Dermis microvascular lymphatic vessel endothelial cell (primary cell): ENCODE measurements at regions not wholly inside any gene's neighbourhood (a gene's known extent, or its start where the extent isn't known, plus 50 kb on each side); places are given as distances from the start of the nearest gene placed in this dataset.
"Not testable (repeated sequence)": the region's sequence is repeated elsewhere in the genome, so short reads cannot be mapped to it uniquely, and the experiment has no call there.

Source experiments
- DNase-seq, 2 donors: peaks; one replicate each; pipeline versions ENCODE4 v3.0.0 to v3.0.0-alpha.2; 2010; ENCODE audit warnings: low read depth in 2 of 2

DNA sequence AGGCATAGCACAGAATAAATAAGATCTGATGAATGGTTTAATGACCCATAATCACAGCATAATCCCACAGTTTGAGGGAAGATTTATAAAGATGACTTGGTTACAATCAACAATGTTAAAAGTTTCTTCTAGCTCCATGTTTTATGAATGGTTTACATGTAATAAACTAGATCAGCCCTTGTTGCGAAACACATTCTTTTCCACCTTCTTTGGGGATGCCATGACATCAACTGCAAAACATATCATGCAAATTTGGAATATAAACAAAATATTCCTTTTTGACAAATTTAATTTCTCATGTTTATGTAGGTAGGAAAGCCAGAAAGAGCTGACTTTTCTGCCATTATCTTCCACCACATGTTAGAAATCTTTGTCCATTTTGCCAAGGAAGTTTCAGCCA lies 979.5 kb downstream of the MAT2B start:
- no peak for DNase-seq

DNA sequence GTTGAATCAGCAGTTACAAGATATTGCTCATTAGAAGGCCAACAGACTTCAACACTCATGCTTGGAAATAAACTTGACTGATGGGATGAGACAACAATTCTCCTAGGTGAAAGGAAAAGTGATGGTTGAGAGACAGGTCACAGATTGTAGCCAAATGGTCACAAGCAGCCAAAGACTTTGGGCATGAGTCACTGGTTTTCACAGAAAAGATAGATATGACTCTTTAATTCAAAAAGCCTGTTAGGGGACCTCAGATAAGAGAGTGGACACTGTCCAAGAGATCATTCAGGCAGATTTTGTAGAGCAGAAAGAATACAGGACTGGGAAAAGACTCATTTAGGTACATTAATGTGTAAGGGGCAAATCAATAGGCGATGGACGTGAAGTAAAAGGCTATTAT lies 982.5 kb downstream of the MAT2B start:
- DNase-seq = no peak

DNA sequence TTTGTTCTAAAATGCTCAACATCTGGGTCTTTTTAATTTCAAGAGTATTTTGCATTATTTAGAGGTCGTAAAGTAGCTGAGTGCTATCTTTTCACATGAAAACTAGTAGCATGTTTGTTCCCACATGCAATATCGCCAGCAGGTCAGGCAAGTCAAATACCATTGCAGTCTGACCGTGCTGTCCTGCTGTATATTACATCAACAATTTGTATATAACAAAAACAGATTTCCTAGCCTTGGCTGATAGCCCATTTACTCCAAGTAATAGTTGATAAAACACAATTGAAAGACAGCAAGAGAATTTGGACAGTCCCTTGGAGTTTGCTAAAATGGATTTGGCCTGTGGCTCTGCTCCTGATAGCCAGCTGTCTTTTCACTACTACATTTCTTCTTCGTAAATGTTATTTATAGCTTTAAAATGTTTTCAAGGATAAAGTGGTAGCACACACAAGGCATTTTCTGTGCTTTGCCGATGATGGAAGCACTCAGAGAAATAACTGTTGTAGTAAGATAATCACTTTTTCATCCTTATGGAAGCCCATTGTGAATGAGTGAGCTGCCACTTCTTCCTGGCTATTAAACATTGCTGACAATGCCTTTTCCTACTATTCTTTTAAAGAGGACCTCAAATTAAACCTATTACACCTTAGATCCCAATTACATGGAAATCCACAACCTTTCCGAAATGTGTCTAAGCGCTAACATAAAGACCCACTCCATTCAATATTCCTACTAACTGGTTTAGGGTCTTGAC lies 992.1 kb downstream of the MAT2B start:
- DNase-seq = no peak

DNA sequence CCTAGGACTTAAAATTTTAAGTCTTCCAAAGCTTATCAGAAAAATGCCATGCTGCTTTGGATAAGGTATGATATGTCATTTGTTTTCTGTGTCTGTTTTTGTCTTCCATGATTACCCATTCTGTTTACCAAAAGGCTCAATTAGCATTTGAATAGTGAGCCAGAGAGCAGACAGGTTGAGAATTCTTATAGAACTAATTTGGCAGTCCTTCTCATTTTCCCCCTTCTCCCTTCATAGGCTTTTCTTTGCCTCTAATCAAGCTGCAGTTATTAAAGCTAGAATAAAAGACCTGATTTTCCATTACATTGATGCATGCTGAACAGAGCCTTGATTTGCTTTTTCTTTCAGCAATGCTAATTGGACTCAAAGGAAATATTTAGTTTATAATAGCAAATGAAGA lies 993.0 kb downstream of the MAT2B start:
- no peak for DNase-seq

DNA sequence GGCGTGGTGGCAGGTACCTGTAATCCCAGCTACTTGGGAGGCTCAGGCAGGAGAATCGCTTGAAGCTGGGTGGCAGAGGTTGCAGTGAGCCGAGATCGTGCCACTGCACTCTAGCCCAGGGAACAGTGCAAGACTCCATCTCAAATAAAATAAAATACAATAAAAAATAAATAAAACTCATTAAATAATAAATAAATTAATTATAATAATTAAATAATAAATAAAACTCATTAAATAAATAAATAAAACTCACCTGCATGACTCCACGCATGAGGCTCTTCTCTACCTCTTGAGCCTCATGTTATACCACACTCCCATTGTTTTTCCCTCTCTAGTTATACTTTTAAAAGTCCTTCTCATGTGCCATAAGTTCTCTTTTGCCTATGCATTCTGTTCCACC lies 995.4 kb downstream of the MAT2B start:
- no peak for DNase-seq

DNA sequence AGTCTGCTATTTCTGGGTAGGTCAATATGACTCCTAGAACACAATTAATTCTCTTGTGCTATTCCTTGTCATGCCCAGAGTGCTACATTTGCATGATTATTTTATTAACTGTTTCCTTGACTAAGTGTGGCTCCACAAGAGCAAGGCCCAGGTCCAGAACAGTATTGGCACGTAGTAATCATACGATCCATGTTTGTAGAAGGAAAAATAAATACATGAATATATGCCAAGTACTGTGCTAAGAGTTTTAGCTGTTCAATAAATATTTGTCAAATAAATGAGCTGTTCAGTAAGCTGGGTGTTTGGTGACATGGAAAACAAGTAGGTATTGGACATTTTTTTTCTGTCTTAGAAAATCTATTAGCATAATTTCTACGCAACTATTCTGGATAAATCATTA lies 995.9 kb downstream of the MAT2B start:
- DNase-seq = no peak

DNA sequence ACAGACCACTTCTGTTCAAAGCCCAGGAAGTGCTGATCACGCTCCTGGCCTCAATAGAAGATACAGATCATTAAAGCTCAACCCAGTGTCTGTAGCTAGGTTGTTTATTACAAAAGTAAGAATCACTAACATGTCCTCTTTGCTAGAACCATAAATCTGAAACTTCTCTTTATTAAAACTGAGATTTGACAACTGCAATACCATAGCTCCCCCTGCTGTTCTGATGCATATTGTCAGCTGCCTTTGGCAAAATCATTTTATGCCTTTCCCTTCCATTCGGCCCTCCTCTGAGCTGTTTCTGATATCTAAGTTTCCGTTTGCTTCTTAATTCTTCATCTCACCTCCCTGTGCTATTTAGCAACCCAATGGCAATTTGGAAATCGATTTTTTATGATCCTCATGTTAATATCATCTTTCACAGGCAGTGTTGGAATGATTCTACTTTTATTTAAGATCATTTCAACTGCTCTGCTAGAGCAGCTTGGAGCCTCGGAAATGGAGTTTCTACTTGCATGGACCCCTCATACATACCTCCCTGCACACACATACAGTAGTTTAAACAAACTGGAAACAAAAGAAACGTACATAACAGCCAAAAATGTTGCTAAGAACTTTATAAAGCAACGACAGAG lies 998.8 kb downstream of the MAT2B start:
- DNase-seq = peak; percentile 56 to 64

DNA sequence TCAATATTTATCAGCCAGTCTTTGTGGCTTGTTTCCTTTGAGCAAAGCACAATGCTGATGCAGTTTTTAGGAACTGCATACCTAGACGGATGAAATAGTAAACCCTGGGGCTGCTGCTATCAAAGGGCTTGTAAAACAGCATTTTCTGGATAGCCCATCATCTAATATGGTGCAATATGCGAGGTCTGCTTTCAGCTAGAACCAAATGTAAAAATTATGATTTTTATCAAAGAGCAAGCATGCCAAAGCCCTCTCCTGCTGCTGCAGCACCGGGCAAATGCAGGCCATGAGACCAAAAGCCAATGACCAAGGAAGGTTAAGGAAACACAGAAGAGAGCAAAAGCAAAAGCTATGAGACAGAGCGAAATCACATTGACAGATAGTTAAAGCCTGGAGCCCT lies 1000.4 kb downstream of the MAT2B start:
- no peak for DNase-seq

DNA sequence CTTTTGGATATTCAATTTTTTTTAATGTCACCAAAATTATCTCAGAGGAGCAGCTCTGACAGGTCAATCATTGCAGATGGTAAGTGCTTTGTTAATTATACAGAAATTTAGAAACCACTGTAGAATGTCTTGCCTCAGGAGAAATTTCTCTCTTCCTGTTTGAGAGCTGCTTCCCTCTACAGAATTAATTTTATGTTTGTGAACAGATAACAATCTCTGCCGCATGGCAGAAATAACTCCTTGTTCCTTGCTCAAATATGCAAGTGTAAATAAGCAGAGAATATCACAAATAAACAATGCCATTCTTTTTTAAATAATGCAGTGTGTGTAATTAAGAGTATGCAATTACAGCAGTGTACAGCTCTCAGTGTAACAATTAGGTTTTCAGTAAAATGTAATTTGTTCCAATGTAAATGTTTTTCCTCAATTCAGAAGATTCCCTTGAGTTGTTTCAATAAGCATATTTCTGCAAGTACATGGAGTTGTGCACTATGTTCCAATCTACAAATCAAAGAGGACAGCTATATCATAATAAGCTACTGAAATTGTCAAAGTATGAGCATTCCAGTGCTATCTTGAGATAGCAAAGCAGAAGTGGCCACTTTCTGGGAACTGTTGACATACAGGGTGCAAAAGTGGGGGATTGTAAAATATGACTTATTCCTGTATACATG lies 1012.8 kb downstream of the MAT2B start:
- DNase-seq = no peak

DNA sequence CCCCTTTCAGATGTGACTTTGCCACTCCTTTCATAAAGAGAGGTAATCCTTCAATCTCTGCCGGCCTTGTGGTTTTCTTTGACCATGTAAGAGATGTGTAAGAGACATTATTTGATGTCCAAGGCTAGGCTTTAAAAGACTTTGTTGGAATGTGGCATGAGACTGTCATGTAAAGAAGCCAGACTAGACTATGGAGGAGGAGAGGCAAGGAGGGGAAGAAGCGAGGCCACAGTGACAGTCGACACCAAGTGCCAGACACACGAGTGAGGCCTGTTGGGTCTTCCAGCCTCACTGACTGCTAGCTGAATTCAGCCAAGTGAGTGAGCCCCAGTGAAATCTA lies 1013.3 kb downstream of the MAT2B start:
- DNase-seq = no peak

DNA sequence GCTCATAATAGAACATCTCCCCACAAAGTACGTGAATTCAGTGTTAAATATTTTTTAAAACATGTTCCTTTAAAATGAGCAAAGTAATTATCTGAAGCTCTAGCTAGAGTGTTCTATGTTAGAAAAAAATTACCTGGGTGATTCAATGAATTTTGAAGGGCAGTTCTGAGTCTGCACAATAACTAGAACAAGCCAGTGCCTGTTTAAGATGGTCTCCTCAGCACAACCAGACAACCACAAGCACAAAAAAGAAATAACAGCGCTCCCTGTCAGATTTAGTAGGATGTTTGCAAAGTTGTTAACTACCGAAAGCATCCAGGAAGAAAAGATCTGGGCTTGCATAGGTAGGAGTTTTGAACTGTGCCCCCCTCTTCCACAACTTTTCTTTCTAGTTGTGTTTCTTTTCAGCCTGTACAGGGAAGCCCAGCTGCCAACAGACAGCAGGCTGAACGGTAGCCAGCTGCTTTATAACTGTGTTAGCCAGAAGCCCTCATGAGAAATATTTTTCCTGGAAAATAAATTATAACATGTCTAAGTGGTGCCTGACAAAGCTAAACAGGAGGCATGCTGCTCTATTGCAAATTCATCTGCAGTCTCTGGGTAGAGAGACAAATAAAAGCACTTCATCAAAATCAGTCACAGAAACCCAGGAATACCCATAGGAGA lies 1026.9 kb downstream of the MAT2B start:
- DNase-seq = no peak

DNA sequence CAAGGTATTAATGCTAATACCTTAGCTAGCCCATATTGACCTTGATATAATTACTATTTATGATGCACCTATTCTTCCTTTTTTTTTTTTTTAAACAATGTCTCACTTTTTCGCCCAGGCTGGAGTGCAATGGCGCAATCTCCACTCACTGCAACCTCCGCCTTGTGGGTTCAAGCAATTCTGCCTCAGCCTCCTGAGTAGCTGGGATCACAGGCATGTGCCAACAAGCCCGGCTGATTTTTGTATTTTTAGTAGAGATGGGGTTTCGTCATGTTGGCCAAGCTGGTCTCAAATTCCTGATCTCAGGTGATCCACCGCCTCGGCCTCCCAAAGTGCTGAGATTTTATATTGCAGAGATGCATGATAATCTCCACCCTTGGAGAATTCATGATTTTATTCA lies 1028.0 kb downstream of the MAT2B start:
- DNase-seq = not testable (repeated sequence)

DNA sequence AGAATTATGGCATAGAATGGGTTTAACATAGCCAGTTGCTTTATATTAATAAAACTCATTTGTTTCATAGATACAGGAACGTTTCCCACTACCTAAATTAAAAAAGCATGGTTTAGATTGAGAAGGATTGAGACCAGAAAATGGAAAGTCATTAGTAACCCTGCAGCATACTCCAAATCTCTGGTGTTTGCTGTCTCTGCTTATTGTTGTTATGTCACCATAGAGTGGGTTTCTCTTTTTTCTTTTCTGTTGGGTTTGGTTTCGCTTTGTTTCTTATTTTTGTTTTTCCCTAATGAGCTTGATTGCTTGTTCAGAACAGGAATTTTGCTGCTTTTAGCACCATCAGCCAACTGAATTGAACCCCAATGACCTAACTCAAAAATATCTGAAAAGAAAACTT lies 1034.8 kb downstream of the MAT2B start:
- no peak for DNase-seq

DNA sequence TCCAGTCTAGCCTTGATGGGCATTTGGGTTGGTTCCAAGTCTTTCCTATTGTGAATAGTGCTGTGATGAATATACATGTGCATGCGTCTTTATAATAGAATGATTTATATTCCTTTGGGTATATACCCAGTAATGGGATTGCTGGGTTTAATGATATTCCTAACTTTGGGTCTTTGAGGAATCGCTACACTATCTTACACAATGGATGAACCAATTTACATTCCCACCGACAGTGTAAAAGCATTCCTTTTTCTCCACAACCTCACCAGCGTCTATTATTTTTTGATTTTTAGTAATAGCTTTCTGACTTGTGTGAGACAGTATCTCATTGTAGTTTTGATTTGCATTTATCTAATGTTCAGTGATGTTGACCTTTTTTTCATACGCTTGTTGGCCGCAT lies 1040.1 kb downstream of the MAT2B start:
- no peak for DNase-seq

DNA sequence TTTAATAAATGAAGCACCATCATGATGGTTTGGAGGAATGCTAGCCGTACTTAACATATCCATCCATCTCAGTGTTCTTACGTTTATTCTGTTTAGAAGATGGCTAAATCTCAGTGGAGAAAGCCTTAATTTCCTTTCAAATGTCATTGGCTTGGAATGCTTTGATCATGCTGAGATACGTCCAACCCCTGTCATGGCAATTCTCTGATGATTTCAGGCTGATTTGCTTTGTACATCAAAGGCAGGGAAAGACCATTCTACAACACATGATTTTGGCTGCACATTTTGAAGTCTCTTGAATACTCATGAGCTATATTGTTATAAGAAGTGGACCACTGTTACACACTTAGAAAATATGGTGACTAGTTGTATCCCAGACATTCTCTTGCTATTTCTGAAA lies 1048.4 kb downstream of the MAT2B start:
- DNase-seq = no peak

DNA sequence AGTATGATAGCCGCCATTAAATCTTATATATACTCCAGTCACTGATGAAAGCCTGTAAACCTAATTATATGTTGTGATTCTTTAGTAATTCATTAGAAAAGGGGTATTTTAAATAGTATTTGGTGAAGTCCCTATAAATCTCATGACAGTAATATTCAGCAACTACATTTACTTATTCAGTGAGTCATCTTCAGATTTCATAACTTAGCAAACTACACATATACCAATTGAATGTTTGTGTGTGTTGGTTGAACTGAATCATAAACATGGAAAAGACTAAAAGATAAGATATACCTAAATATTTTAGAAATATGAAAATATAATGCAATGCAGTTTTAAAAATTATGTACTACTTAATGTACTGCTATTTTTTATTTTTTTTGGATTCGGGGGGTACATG lies 1050.4 kb downstream of the MAT2B start:
- no peak for DNase-seq

DNA sequence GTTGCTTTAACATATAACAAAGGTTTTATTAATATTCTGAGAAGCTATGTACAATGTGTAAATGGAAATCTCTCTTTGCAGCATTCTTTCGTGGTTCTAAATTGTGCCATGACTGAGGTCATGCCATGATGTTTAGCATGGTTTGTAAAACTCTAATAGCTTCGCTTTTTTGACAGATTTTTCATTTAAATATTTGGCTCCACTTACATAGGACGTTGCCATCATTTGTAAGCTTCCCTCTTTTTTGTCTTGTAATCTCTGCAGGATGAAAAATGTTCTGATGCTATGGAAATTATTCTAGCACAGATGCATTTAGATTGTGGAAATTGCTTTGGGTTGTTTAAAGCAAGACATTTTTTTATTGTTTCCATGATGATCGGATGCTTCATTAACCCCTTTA lies 1054.8 kb downstream of the MAT2B start:
- no peak for DNase-seq

DNA sequence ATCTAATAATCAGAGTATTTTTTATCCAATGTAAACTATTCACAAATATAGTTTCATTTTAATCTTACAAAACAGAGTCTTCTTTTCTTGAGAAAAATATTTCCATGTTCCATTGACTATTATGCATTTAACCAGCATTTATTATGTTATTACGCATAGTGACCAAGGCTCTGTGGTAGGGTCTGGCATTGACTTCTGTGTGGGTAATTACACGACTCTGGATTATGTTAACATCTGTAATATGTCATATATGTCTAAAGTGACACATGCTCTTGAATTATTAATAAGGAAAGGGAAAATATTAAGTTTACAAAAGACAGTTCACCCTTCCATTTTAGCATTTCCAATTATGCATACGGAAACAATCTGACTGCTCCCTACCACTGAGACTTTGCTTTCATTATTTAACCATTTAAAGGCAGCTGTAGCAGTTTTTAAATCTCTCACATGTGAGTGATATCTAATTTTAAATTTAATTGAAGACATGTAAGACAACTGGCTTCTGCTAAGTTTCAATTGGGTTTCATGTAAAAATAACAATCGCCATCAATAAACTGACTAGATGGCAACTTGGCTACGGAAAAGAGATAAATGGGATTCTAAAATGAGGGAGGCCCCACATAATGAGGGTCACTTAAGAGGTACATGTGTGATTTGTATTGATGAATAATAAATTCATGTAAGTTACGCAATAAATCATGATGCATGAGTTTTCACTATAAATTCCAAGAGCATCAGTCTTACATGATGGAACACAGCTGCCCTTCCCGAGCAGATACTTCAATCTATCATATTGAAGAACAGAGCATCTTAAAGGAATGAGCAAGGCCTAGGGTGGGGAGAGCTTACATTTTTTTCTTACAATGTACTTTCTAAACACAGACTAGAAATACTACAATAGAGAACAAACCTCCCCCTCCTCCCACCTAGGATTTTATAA lies 1056.8 kb downstream of the MAT2B start:
- DNase-seq = no peak

DNA sequence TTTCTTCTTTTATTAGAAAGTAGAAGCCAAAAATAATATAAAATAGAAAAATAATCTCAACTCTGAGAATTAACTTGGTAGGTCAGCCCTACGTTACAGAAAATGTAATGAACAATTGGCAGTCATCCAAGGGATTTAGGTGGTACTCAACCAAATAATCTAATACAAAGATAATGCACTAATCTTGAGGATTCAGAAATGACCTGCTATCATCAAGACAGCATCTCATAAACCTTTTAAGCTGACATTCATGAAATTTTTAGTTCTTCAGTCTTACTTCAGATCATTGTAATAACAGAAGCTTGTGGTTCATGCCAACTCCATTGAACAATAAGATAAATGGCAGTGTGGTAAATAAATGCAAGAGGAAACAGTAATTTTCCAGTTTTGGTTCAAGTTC lies 1058.0 kb downstream of the MAT2B start:
- no peak for DNase-seq

DNA sequence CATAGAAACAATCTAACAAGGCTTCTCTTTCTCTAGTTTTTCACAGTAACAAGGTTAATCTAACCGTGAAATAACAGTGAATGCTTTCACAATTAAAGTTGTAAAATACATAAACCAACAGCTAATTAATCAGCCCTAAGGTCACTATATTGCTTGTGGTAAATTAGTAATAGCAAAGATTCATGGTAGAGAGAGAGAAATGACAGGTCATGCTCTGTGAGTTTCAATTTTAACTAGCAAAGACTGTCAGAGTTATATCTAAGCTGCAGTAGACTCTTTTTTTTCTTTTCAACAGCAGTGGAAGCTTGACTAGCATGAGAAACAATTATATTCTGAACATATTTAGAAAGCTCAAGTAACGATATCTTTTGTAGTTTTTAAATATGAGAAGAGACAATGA lies 1068.0 kb downstream of the MAT2B start:
- no peak for DNase-seq

DNA sequence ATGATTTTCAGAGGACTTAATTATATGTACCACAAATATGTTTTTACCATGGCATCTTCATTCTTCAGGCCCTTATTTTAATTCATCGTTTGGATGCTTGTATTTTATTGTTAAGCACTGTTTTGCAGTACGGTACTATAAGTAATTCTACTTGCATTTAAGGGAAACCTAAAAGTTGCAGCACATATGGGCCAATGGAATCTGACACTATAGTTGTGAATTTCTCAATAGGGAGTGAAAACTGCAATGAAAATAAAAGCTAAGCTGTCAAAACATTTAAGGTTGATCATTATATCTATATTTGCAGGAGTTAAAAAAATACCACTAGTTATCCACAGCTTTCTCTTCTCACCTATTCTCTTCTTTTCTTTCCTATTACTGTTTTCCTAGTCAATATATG lies 1071.8 kb downstream of the MAT2B start:
- no peak for DNase-seq

DNA sequence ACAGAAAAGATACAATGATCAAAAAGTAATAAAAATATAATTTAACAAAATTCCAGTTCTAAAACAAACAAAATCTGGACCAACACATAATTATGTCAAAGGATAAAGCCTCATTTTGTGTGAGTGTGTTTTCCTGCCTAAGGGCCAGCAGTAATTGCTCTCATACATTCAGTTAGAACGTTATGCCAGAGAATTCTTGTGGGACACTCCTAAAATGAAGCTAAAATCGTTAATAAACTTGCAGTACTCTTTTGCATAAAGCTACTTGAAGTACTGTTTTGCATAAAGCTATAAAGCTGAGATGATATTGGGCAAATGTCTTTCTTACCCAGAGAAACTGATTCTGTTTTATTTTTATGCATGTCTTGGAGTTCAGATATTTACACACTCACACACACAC lies 1072.3 kb downstream of the MAT2B start:
- DNase-seq = no peak
